ENCODE measurements at regions not wholly inside any gene's neighbourhood (a gene's known extent, or its start where the extent isn't known, plus 50 kb on each side); places are given as distances from the start of the nearest gene placed in this dataset.
A peak's percentile ranks its signal among the peaks of the same experiment; 100 is the strongest.

DNA sequence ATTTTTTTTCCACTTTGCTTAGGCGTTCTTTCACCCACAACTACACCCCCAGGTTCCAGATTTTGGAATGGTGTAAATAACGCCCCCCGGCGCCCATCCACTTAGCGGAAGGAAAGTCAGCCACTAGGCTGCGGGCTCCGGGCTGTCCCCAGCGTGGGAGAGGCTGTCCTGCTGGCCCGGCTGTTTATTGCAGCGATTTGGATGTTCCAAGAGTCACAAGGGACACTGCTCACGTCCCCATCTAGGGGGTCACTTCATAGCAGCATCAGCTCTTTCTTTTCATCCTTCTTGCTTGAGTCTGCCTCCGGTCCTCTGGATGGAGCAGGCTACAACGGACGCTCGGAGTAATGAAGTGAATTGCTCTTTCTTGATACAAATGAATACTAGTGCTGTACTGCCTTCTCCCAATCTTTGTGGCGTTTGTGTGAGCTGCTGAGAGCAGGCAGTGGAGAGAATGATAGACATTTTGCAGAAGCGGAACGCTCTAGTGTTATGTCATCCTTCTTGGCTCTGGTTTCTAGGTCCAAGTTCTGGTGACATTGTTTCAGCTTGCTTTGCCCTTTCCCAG, 50.7 kb upstream of the PAIP2B start:
- DNase-seq = peak; percentile 87

DNA sequence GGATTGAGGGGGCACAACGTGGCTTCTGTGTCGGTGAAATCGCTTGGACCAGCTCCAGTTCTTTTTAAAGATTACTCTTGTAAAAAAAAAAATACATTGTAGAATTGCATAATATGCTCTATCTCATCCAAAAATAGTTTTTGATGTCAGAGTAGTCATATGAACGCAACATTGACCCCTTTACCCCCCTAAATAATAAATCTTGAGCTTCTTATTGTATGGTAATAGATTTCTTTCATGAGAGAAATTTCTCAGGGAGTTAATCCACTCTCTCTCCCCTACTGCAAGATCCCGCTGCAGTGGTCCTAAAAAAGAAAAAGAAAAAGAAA, 50.2 kb upstream of the PAIP2B start:
- DNase-seq = no peak

DNA sequence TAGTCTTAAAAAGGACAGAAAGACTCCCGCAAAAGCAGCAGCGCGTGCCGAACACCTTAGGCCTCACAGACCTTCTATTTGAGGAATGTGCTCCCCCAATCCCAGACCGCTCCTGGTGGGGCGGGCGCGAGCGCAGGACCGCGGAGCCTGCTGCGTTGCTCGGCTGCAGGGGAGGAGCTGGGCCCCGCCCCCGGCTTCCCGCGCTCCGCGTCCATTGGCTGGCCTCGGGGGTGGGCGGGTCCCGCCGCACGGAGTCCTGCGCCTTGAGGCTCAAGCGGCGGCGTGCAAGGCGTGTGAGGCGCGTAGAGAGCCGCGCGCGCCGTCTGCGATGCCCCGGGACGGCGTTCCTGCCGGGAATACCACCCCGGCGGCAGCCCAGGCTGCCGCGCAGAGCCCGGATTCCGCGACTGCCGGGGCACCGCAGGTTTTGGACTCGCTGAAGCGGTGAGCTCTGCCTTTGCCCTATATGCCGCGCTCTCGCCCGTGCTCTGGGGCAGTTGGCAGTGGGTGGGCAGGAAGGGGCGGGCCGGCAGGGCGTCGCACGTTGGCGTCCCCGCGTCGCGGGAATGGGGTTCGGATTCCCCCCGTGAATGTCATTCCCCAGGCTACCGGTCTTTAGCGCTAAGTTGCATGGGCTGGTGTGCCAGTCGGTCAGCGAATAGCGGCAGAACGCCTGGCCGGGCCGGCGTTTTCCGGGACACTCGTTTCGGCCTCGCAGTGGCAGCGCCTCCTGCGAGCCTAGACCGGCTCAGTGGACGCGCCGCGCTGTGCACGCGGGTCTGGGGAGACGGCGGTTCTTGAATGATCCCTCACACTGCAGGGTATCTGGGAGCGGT, 49.6 kb upstream of the PAIP2B start:
- peak; percentile 96 for DNase-seq
